ENCODE measurements at regions not wholly inside any gene's neighbourhood (a gene's known extent, or its start where the extent isn't known, plus 50 kb on each side); places are given as distances from the start of the nearest gene placed in this dataset.

- Histone ChIP-seq H3K79me2 (ENCODE audit: insufficient read depth, low read length) (no peaks in the 10 kb centered on the region), H3K4me3 (ENCODE audit: insufficient read depth, low read depth, low read length) (no peak overlapping the region), H3K4me1 (ENCODE audit: insufficient read depth, low read length) (no peaks in the 10 kb centered on the region), H3K27ac (ENCODE audit: low read depth, low read length) (no peak overlapping the region), H3K27me3 (ENCODE audit: insufficient read depth, low read length) (no peaks in the 10 kb centered on the region), H3K9me3 (ENCODE audit: insufficient read depth, low read depth, low read length) (no peaks in the 10 kb centered on the region), H2AFZ (ENCODE audit: low read depth, low read length) (no peak overlapping the region), H3K36me3 (ENCODE audit: insufficient read depth, low read length) (no peaks in the 10 kb centered on the region), H3K9ac (ENCODE audit: low read length) (no peak overlapping the region), H4K20me1 (ENCODE audit: insufficient read depth, low read length) (no peaks in the 10 kb centered on the region), H3K4me2 (ENCODE audit: low read length) (no peak overlapping the region)
- Mint-ChIP-seq H3K9me3 (ENCODE audit: unreplicated experiment) (no peaks in the 10 kb centered on the region), H3K36me3 (ENCODE audit: low read depth, unreplicated experiment) (no peaks in the 10 kb centered on the region), H3K27me3 (ENCODE audit: low read depth, unreplicated experiment) (no peaks in the 10 kb centered on the region), H3K4me3 (ENCODE audit: unreplicated experiment) (no peak overlapping the region), H3K27ac (ENCODE audit: unreplicated experiment) (no peak overlapping the region), H3K4me1 (ENCODE audit: low read depth, unreplicated experiment) (no peaks in the 10 kb centered on the region)
- no peak for FAIRE-seq
- no peak for DNase-seq (ENCODE audit: low read depth)
- no peak for TF ChIP-seq CTCF (IDR thresholded peaks at IDR 0.05; ENCODE audit: insufficient read depth, low read depth, low read length)
These were observed 646.6 kb upstream of the HS3ST5 start for GRCh38 chr6:114989279-114989964.

- Histone ChIP-seq H3K79me2 (ENCODE audit: insufficient read depth, low read length) (no peaks in the 10 kb centered on the region), H3K9me3 (ENCODE audit: insufficient read depth, low read depth, low read length) (no peaks in the 10 kb centered on the region), H3K27ac (ENCODE audit: low read depth, low read length) (no peak overlapping the region), H3K4me1 (ENCODE audit: insufficient read depth, low read length) (no peaks in the 10 kb centered on the region), H3K27me3 (ENCODE audit: insufficient read depth, low read length) (no peaks in the 10 kb centered on the region), H3K4me3 (ENCODE audit: insufficient read depth, low read depth, low read length) (no peak overlapping the region), H3K9ac (ENCODE audit: low read length) (no peak overlapping the region), H3K36me3 (ENCODE audit: insufficient read depth, low read length) (no peaks in the 10 kb centered on the region), H2AFZ (ENCODE audit: low read depth, low read length) (no peak overlapping the region), H4K20me1 (ENCODE audit: insufficient read depth, low read length) (no peaks in the 10 kb centered on the region), H3K4me2 (ENCODE audit: low read length) (no peak overlapping the region)
- Mint-ChIP-seq H3K9me3 (ENCODE audit: unreplicated experiment) (no peaks in the 10 kb centered on the region), H3K4me3 (ENCODE audit: unreplicated experiment) (no peak overlapping the region), H3K4me1 (ENCODE audit: low read depth, unreplicated experiment) (no peaks in the 10 kb centered on the region), H3K36me3 (ENCODE audit: low read depth, unreplicated experiment) (no peaks in the 10 kb centered on the region), H3K27ac (ENCODE audit: unreplicated experiment) (no peak overlapping the region), H3K27me3 (ENCODE audit: low read depth, unreplicated experiment) (no peaks in the 10 kb centered on the region)
- TF ChIP-seq EZH2 (IDR thresholded peaks at IDR 0.05; ENCODE audit: insufficient read depth, low read length) (no peak), CTCF (IDR thresholded peaks at IDR 0.05; ENCODE audit: insufficient read depth, low read depth, low read length) (no peak)
- FAIRE-seq (no peak), DNase-seq (ENCODE audit: low read depth) (no peak)
These were observed 644.5 kb upstream of the HS3ST5 start for GRCh38 chr6:114987281-114987680.

GRCh38 chr6:114955363-114955762 is 612.5 kb upstream of the HS3ST5 start:
- no peak overlapping the region for H3K27ac Mint-ChIP-seq (ENCODE audit: unreplicated experiment)
- no peaks in the 10 kb centered on the region for H3K9me3 ChIP-seq (ENCODE audit: insufficient read depth, low read depth, low read length)
- no peaks in the 10 kb centered on the region for H3K4me1 ChIP-seq (ENCODE audit: insufficient read depth, low read length)
- H3K4me2 ChIP-seq (ENCODE audit: low read length), result no peak overlapping the region
- DNase-seq (ENCODE audit: low read depth) (no peak), FAIRE-seq (no peak)
- H3K27me3 ChIP-seq (ENCODE audit: insufficient read depth, low read length), result no peaks in the 10 kb centered on the region
- H4K20me1 ChIP-seq (ENCODE audit: insufficient read depth, low read length), result no peaks in the 10 kb centered on the region
- no peak for TF ChIP-seq EZH2 (IDR thresholded peaks at IDR 0.05; ENCODE audit: insufficient read depth, low read length)
- no peak for TF ChIP-seq CTCF (IDR thresholded peaks at IDR 0.05; ENCODE audit: insufficient read depth, low read depth, low read length)
- H3K4me1 Mint-ChIP-seq (ENCODE audit: low read depth, unreplicated experiment), result no peaks in the 10 kb centered on the region
- no peaks in the 10 kb centered on the region for H3K36me3 Mint-ChIP-seq (ENCODE audit: low read depth, unreplicated experiment)
- no peaks in the 10 kb centered on the region for H3K27me3 Mint-ChIP-seq (ENCODE audit: low read depth, unreplicated experiment)
- no peak overlapping the region for H3K9ac ChIP-seq (ENCODE audit: low read length)
- H2AFZ ChIP-seq (ENCODE audit: low read depth, low read length), result no peak overlapping the region
- H3K4me3 ChIP-seq (ENCODE audit: insufficient read depth, low read depth, low read length), result no peak overlapping the region
- no peaks in the 10 kb centered on the region for H3K79me2 ChIP-seq (ENCODE audit: insufficient read depth, low read length)
- no peak overlapping the region for H3K4me3 Mint-ChIP-seq (ENCODE audit: unreplicated experiment)
- no peaks in the 10 kb centered on the region for H3K36me3 ChIP-seq (ENCODE audit: insufficient read depth, low read length)
- no peak overlapping the region for H3K27ac ChIP-seq (ENCODE audit: low read depth, low read length)
- H3K9me3 Mint-ChIP-seq (ENCODE audit: unreplicated experiment), result no peaks in the 10 kb centered on the region

All from astrocyte (in vitro differentiated cells and primary cell).